K562 (cell line): ENCODE measurements at regions not wholly inside any gene's neighbourhood (a gene's known extent, or its start where the extent isn't known, plus 50 kb on each side); places are given as distances from the start of the nearest gene placed in this dataset.

Source experiments
- CHD1 ChIP-seq: fragments of 200-600 bp; sonication (generic); IDR thresholded peaks from one replicate; pipeline ENCODE4 v1.6.1; 2012; ENCODE audit warnings: mild to moderate bottlenecking, moderate library complexity, low read length, inconsistent platforms
- EZH2 ChIP-seq: IDR thresholded peaks from 2 replicates; pipeline ENCODE4 v1.6.1; 2012; ENCODE audit warnings: low read depth, mild to moderate bottlenecking, inconsistent platforms, low read length, borderline replicate concordance
- HMGN3 ChIP-seq: IDR thresholded peaks from 2 replicates; pipeline ENCODE4 v1.6.1; 2011; ENCODE audit warnings: borderline replicate concordance, low read depth, mild to moderate bottlenecking, mixed read lengths, low read length; ENCODE audit not compliant: insufficient read length; ENCODE audit errors: extremely low read depth
- IRF1 ChIP-seq: sonication (generic); formaldehyde crosslinking; IDR thresholded peaks from 2 replicates; pipeline ENCODE4 v1.8.0; 2022; ENCODE audit warnings: missing genetic modification reagents, mild to moderate bottlenecking, borderline replicate concordance
- LEF1 ChIP-seq: fragments of 450-650 bp; IDR thresholded peaks from 2 replicates; pipeline ENCODE4 v1.6.1; 2016; ENCODE audit warnings: mild to moderate bottlenecking
- MLLT1 ChIP-seq, 2 experiments: fragments of 450-650 bp; IDR thresholded peaks; 2 replicates each; pipeline ENCODE4 v1.6.1; 2016
- MTA2 ChIP-seq: fragments of 450-650 bp; IDR thresholded peaks from 2 replicates; pipeline ENCODE4 v1.6.1; 2016; ENCODE audit warnings: low read depth
- MTA3 ChIP-seq: fragments of 450-650 bp; formaldehyde crosslinking; IDR thresholded peaks from 2 replicates; pipeline ENCODE4 v1.6.1; 2017; ENCODE audit warnings: mild to moderate bottlenecking, borderline replicate concordance
- NFIX ChIP-seq: fragments of 250-450 bp; sonication (Bioruptor Pico); IDR thresholded peaks from 2 replicates; pipeline ENCODE4 v1.4.0; 2020; ENCODE audit warnings: low read depth, mild to moderate bottlenecking, moderate library complexity
- PHF21A ChIP-seq: fragments of 450-650 bp; IDR thresholded peaks from 2 replicates; pipeline ENCODE4 v1.6.1; 2017; ENCODE audit warnings: low read depth, borderline replicate concordance
- PTRF ChIP-seq: fragments of 450-650 bp; IDR thresholded peaks from 2 replicates; pipeline ENCODE4 v1.6.1; 2016; ENCODE audit warnings: mild to moderate bottlenecking, missing genetic modification characterization, missing compliant biosample characterization
- RBM25 ChIP-seq: fragments of 200-400 bp; formaldehyde crosslinking; IDR thresholded peaks from 2 replicates; pipeline ENCODE4 v1.6.1; 2018; ENCODE audit warnings: low read length, low read depth, moderate library complexity; ENCODE audit not compliant: severe bottlenecking
- SRSF3 ChIP-seq: fragments of 200-400 bp; formaldehyde crosslinking; IDR thresholded peaks from 2 replicates; pipeline ENCODE4 v1.6.1; 2016; ENCODE audit warnings: mild to moderate bottlenecking, low read length, moderate library complexity; ENCODE audit not compliant: insufficient read depth
- SRSF7 ChIP-seq: fragments of 200-400 bp; formaldehyde crosslinking; optimal IDR thresholded peaks from 2 replicates; pipeline ENCODE3; 2017; ENCODE audit warnings: mild to moderate bottlenecking, low read depth, low read length
- TAF1 ChIP-seq: IDR thresholded peaks from 2 replicates; pipeline ENCODE4 v1.6.1; 2011; ENCODE audit warnings: mild to moderate bottlenecking, low read length, moderate library complexity; ENCODE audit not compliant: insufficient read depth, control insufficient read depth, severe bottlenecking; ENCODE audit errors: extremely low read depth
- TCF3 ChIP-seq: sonication (generic); formaldehyde crosslinking; IDR thresholded peaks from 2 replicates; pipeline ENCODE4 v1.4.0; 2020; ENCODE audit warnings: mild to moderate bottlenecking, missing genetic modification reagents
- TRIM28 ChIP-seq: fragments of 450-650 bp; IDR thresholded peaks from 2 replicates; pipeline ENCODE4 v1.6.1; 2017
- ZBTB17 ChIP-seq: fragments of 450-650 bp; formaldehyde crosslinking; IDR thresholded peaks from 2 replicates; pipeline ENCODE4 v1.4.0; 2020; ENCODE audit warnings: mild to moderate bottlenecking
- ZKSCAN8 ChIP-seq: fragments of 200-800 bp; sonication (Bioruptor generic); IDR thresholded peaks from 2 replicates; pipeline ENCODE4 v1.6.1; 2016; ENCODE audit warnings: missing genetic modification characterization, missing compliant biosample characterization
- ZNF395 ChIP-seq: fragments of 200-800 bp; sonication (Bioruptor generic); IDR thresholded peaks from 2 replicates; pipeline ENCODE4 v1.6.1; 2017; ENCODE audit warnings: missing genetic modification characterization, missing compliant biosample characterization
- ZNF518B ChIP-seq: fragments of 250-450 bp; sonication (Bioruptor Pico); IDR thresholded peaks from 2 replicates; pipeline ENCODE4 v1.5.0; 2021; ENCODE audit warnings: mild to moderate bottlenecking, moderate library complexity
- ZSCAN29 ChIP-seq: fragments of 450-650 bp; IDR thresholded peaks from 2 replicates; pipeline ENCODE4 v1.6.1; 2017
- ZSCAN32 ChIP-seq: fragments of 450-650 bp; formaldehyde crosslinking; IDR thresholded peaks from 2 replicates; pipeline ENCODE4 v1.4.0; 2020; ENCODE audit warnings: mild to moderate bottlenecking, moderate library complexity

GRCh38 chr6:28809947-28810658, 113.7 kb downstream of the TRIM27 start (continued):
- TF ChIP-seq ZNF518B (CRISPR knock-in tag) (no peak), SRSF7 (no peak), ZSCAN29 (no peak), LEF1 (peak; percentile 41; the same call in 1 of the 2 replicates), TCF3 (CRISPR knock-in tag) (no peak), TAF1 (no peak), CHD1 (no peak), ZBTB17 (no peak), NFIX (no peak), EZH2 (no peak), ZKSCAN8 (CRISPR knock-in tag) (no peak), TRIM28 (no peak), IRF1 (CRISPR knock-in tag) (no peak), RBM25 (no peak), PHF21A (no peak; the same call in 1 of the 2 replicates), MTA2 (no peak), MLLT1 (IDR thresholded peaks at IDR 0.05) (peak; percentile 73 to 75; a peak in 3 of 4 replicates), ZSCAN32 (CRISPR knock-in tag) (no peak), MTA3 (0 out of 2 replicates have a peak, but pooled peaks have one; percentile 11), SRSF3 (no peak), HMGN3 (no peak), ZNF395 (CRISPR knock-in tag) (no peak), PTRF (no peak)
